GM12878 (cell line): ENCODE measurements at regions not wholly inside any gene's neighbourhood (a gene's known extent, or its start where the extent isn't known, plus 50 kb on each side); places are given as distances from the start of the nearest gene placed in this dataset.

Experiments
- ATAC-seq: fragments of 200-7000 bp; cut with Tn5 transposase; 3 replicates; pipeline ENCODE4 v1.9.1; 2020; ENCODE audit warnings: mild to moderate bottlenecking, moderate library complexity
- BruUV-seq: library from RNA; stranded (reverse); fragments of 400-500 nt; replicated peaks from 2 replicates; lab custom pipeline; 2021; lab: Mats Ljungman, UMichigan
- CTCF ChIA-PET: fragments of 300-600 bp; sonication (Branson Sonifier 250); formaldehyde crosslinking; extraction: SDS; loops from one replicate; lab custom pipeline; 2021; ENCODE audit warnings: inconsistent platforms; lab: Yijun Ruan, JAX
- POLR2A ChIA-PET: fragments of 350-600 bp; formaldehyde crosslinking; extraction: SDS; loops from one replicate; lab custom pipeline; 2021; ENCODE audit warnings: inconsistent platforms; lab: Charles Lee
- RAD21 ChIA-PET: fragments of 300-600 bp; sonication (Branson Sonifier 250); formaldehyde crosslinking; loops from one replicate; lab custom pipeline; 2023; ENCODE audit warnings: antibody characterized with exemption; ENCODE audit not compliant: unreplicated experiment; lab: Charles Lee
- SMC1A ChIA-PET: fragments of 300-600 bp; sonication (Branson Sonifier 250); formaldehyde crosslinking; loops from one replicate; lab custom pipeline; 2023; ENCODE audit not compliant: unreplicated experiment, uncharacterized antibody; lab: Charles Lee
- DNase-seq: peaks from one replicate; pipeline ENCODE4 v3.0.0-alpha.2; 2011; ENCODE audit warnings: low read depth, low spot score
- FAIRE-seq: peaks from 3 replicates; lab custom pipeline; 2011; peaks lifted over from hg19 to GRCh38; lab: Jason Lieb, UNC
- H2AFZ ChIP-seq: 2 replicates; pipeline ENCODE4 v1.6.0; 2011; ENCODE audit warnings: low read depth, low read length, control low read depth; ENCODE audit not compliant: control insufficient read depth
- H3K27ac ChIP-seq: 2 replicates; pipeline ENCODE4 v1.5.1; 2011; ENCODE audit warnings: control low read depth; ENCODE audit not compliant: control insufficient read depth, insufficient read depth
- H3K27me3 ChIP-seq, 2 experiments: replicated peaks in 1 of 2; 2 replicates each; pipeline versions ENCODE4 v1.6.0 to v1.6.1; 2011; ENCODE audit warnings: low read length in 1 of 2; ENCODE audit not compliant: control insufficient read depth in 2 of 2, insufficient read depth in 2 of 2
- H3K36me3 ChIP-seq, 2 experiments: 2 replicates each; pipeline ENCODE4 v1.5.1; 2011; ENCODE audit warnings: low read length in 1 of 2; ENCODE audit not compliant: control insufficient read depth in 2 of 2, insufficient read depth in 2 of 2
- H3K4me1 ChIP-seq: 2 replicates; pipeline ENCODE4 v1.6.1; 2011; ENCODE audit warnings: mild to moderate bottlenecking, low read length, moderate library complexity, mixed read lengths; ENCODE audit not compliant: control insufficient read depth, insufficient read depth
- H3K4me2 ChIP-seq: 2 replicates; pipeline ENCODE4 v1.6.0; 2011; ENCODE audit warnings: control low read depth; ENCODE audit not compliant: control insufficient read depth, insufficient read depth
- H3K4me3 ChIP-seq: fragments of 200-600 bp; sonication (generic); 2 replicates; pipeline ENCODE4 v1.5.1; 2016
- H3K79me2 ChIP-seq: 2 replicates; pipeline ENCODE4 v1.6.0; 2011; ENCODE audit warnings: low read length; ENCODE audit not compliant: control insufficient read depth, insufficient read depth
- H3K9ac ChIP-seq: 2 replicates; pipeline ENCODE4 v1.8.0; 2011; ENCODE audit warnings: low read length, control low read depth, mixed read lengths; ENCODE audit not compliant: control insufficient read depth, insufficient read depth
- H3K9me3 ChIP-seq: replicated peaks from 3 replicates; pipeline ENCODE4 v1.5.1; 2011; ENCODE audit warnings: mild to moderate bottlenecking, low read length; ENCODE audit not compliant: control insufficient read depth, insufficient read depth
- H4K20me1 ChIP-seq: 2 replicates; pipeline ENCODE4 v1.6.0; 2011; ENCODE audit not compliant: control insufficient read depth, insufficient read depth
- BRCA1 ChIP-seq: IDR thresholded peaks from 2 replicates; pipeline ENCODE4 v1.6.1; 2011; ENCODE audit warnings: low read depth, low read length, improper control_type of control experiment
- CBFB ChIP-seq: IDR thresholded peaks from 2 replicates; pipeline ENCODE4 v1.6.1; 2016; ENCODE audit warnings: antibody characterized with exemption, low read depth
- CHD2 ChIP-seq: IDR thresholded peaks from 2 replicates; pipeline ENCODE4 v1.6.1; 2011; ENCODE audit warnings: low read depth, low read length, improper control_type of control experiment, borderline replicate concordance
- E2F8 ChIP-seq: fragments of 450-650 bp; IDR thresholded peaks from 2 replicates; pipeline ENCODE4 v1.6.1; 2018; ENCODE audit warnings: mild to moderate bottlenecking, low read depth, moderate library complexity; ENCODE audit not compliant: partially characterized antibody
- E4F1 ChIP-seq: fragments of 450-650 bp; IDR thresholded peaks from 2 replicates; pipeline ENCODE4 v1.6.1; 2018; ENCODE audit warnings: borderline replicate concordance, mild to moderate bottlenecking; ENCODE audit not compliant: partially characterized antibody
- FOXM1 ChIP-seq: IDR thresholded peaks from 2 replicates; pipeline ENCODE4 v1.6.1; 2012; ENCODE audit warnings: low read depth, mild to moderate bottlenecking, inconsistent platforms, low read length, moderate library complexity
- HDAC6 ChIP-seq: fragments of 200-600 bp; sonication (generic); IDR thresholded peaks from one replicate; pipeline ENCODE4 v1.8.0; 2017; ENCODE audit warnings: antibody characterized with exemption; ENCODE audit not compliant: unreplicated experiment
- LARP7 ChIP-seq: fragments of 450-650 bp; IDR thresholded peaks from 2 replicates; pipeline ENCODE4 v1.6.1; 2017; ENCODE audit warnings: mild to moderate bottlenecking
- MTA3 ChIP-seq: IDR thresholded peaks from 2 replicates; pipeline ENCODE4 v1.6.1; 2012; ENCODE audit warnings: low read length, inconsistent platforms, borderline replicate concordance
- NKRF ChIP-seq: fragments of 450-650 bp; conservative IDR thresholded peaks from 2 replicates; pipeline ENCODE4 v1.6.1; 2017; ENCODE audit warnings: mild to moderate bottlenecking, moderate library complexity
- POLR2AphosphoS2 ChIP-seq: IDR thresholded peaks from 2 replicates; pipeline ENCODE4 v1.6.1; 2011; ENCODE audit warnings: low read depth, mild to moderate bottlenecking, low read length, improper control_type of control experiment, moderate library complexity
- RFX5 ChIP-seq: IDR thresholded peaks from 2 replicates; pipeline ENCODE4 v1.6.1; 2011; ENCODE audit warnings: low read depth, low read length, improper control_type of control experiment
- SIN3A ChIP-seq: IDR thresholded peaks from 2 replicates; pipeline ENCODE4 v1.6.1; 2012; ENCODE audit warnings: low read depth, low read length, improper control_type of control experiment
- SMARCA5 ChIP-seq: fragments of 450-650 bp; IDR thresholded peaks from 2 replicates; pipeline ENCODE4 v1.6.1; 2017; ENCODE audit warnings: mild to moderate bottlenecking
- SRF ChIP-seq, 2 experiments: IDR thresholded peaks; 2 replicates each; pipeline ENCODE4 v1.6.1; 2011; ENCODE audit warnings: low read depth in 2 of 2, low read length in 2 of 2, mild to moderate bottlenecking in 1 of 2, moderate library complexity in 1 of 2
- STAT3 ChIP-seq: IDR thresholded peaks from 2 replicates; pipeline ENCODE4 v1.6.1; 2011; ENCODE audit warnings: low read depth, low read length, improper control_type of control experiment
- SUPT20H ChIP-seq: IDR thresholded peaks from 2 replicates; pipeline ENCODE4 v1.6.1; 2011; ENCODE audit warnings: low read depth, mild to moderate bottlenecking, low read length, moderate library complexity, borderline replicate concordance; ENCODE audit not compliant: control insufficient read depth
- TCF7 ChIP-seq: IDR thresholded peaks from 2 replicates; pipeline ENCODE4 v1.6.1; 2014; ENCODE audit warnings: antibody characterized with exemption, borderline replicate concordance
- YY1 ChIP-seq: IDR thresholded peaks from 2 replicates; pipeline ENCODE4 v1.6.1; 2011; ENCODE audit warnings: low read depth, mild to moderate bottlenecking, low read length
- WGBS: methylation state at CpG from one replicate; pipeline ENCODE4 v1.1.6; 2016; ENCODE audit warnings: low lambda C conversion rate; ENCODE audit not compliant: insufficient replicate concordance, insufficient coverage; ENCODE audit errors: missing lambda C conversion rate; 5-methylcytosine and 5-hydroxymethylcytosine counted together
- in situ Hi-C: fragments of 300-500 bp; cut with MboI; formaldehyde crosslinking; loops from 9 replicates; pipeline ENCODE4 v1.14.3; 2018; ENCODE audit warnings: mixed read lengths
- intact Hi-C: fragments of 100-400 bp; cut with micrococcal nuclease; formaldehyde crosslinking; loops from one replicate; pipeline ENCODE4 v1.14.2; 2022; ENCODE audit not compliant: unreplicated experiment

GRCh38 chr7:27329909-27330308 is 87.3 kb downstream of the EVX1 start (continued):
- no peak for TF ChIP-seq E2F8
- no peak for TF ChIP-seq LARP7

- Histone ChIP-seq H3K27ac (no peak overlapping the region), H4K20me1 (no peaks in the 10 kb centered on the region), H3K79me2 (no peaks in the 10 kb centered on the region), H2AFZ (no peak overlapping the region), H3K4me3 (no peak overlapping the region), H3K9me3 (no peaks in the 10 kb centered on the region), H3K27me3 (peaks cover 0 to 4% of the 10 kb centered on the region in 2 experiments; a peak in 1 of 4 replicates), H3K4me1 (no peaks in the 10 kb centered on the region), H3K9ac (no peak overlapping the region), H3K4me2 (no peak overlapping the region), H3K36me3 (no peaks in the 10 kb centered on the region)
- RAD21 ChIA-PET = no interaction called here
- in situ Hi-C loops = no loop called here
- POLR2A ChIA-PET = no interaction called here
- intact Hi-C loops = no loop called here
- CTCF ChIA-PET = no interaction called here
- no peak for ATAC-seq
- DNase-seq = no peak
- no TSS peak for BruUV-seq
- SMC1A ChIA-PET = interaction anchor here (0.6 kb wide), 1 partner anchor 262 kb away, joined by 3 read pairs; no protein-coding TSS in a partner anchor
- WGBS = 23% methylated on average over 2 of the region's 2 CpGs
- no peak for FAIRE-seq
- no peak for TF ChIP-seq STAT3
- no peak for TF ChIP-seq RFX5
- no peak for TF ChIP-seq BRCA1
- TF ChIP-seq SIN3A = no peak
- TF ChIP-seq NKRF = no peak
- TF ChIP-seq SUPT20H = no peak
- no peak for TF ChIP-seq FOXM1
- TF ChIP-seq YY1 = no peak
- TF ChIP-seq SRF (IDR thresholded peaks at IDR 0.05; ENCODE audit: low read depth in 2 of 2, low read length in 2 of 2) = no peak
- TF ChIP-seq HDAC6 = no peak
- TF ChIP-seq CHD2 = no peak
- no peak for TF ChIP-seq MTA3
- no peak for TF ChIP-seq E4F1
- no peak for TF ChIP-seq TCF7
- TF ChIP-seq SMARCA5 = no peak
- TF ChIP-seq CBFB = no peak
- no peak for TF ChIP-seq POLR2AphosphoS2
Measured at GRCh38 chr7:27339478-27339877, 96.9 kb downstream of the EVX1 start.
